Renal pelvis (tissue), 1 donor: ENCODE measurements at regions not wholly inside any gene's neighbourhood (a gene's known extent, or its start where the extent isn't known, plus 50 kb on each side); places are given as distances from the start of the nearest gene placed in this dataset.

Experiments used
- DNase-seq: peaks from one replicate; pipeline ENCODE4 v3.0.0-alpha.2; 2013

GRCh38 chr2:120515759-120516678 lies 170.1 kb downstream of the INHBB start:
- no peak for DNase-seq

- DNase-seq: no peak
Measured at GRCh38 chr2:120516679-120517314, 170.9 kb downstream of the INHBB start.

- no peak for DNase-seq
Measured at GRCh38 chr2:120517751-120518469, 172.0 kb downstream of the INHBB start.

- no peak for DNase-seq
Measured at GRCh38 chr2:120518819-120519218, 172.9 kb downstream of the INHBB start.

GRCh38 chr2:120519469-120519868 lies 173.5 kb downstream of the INHBB start:
- DNase-seq: no peak

GRCh38 chr2:120520454-120520853 lies 174.5 kb downstream of the INHBB start:
- DNase-seq: no peak

GRCh38 chr2:120520929-120521912 lies 175.3 kb downstream of the INHBB start:
- no peak for DNase-seq

GRCh38 chr2:120522151-120522751 lies 176.3 kb downstream of the INHBB start:
- no peak for DNase-seq

- no peak for DNase-seq
Measured at GRCh38 chr2:120523766-120524165, 177.8 kb downstream of the INHBB start.

- DNase-seq: no peak
Measured at GRCh38 chr2:120524174-120524573, 178.2 kb downstream of the INHBB start.

- no peak for DNase-seq
Measured at GRCh38 chr2:120525056-120526046, 179.4 kb downstream of the INHBB start.

GRCh38 chr2:120526047-120526562 lies 180.2 kb downstream of the INHBB start:
- no peak for DNase-seq

GRCh38 chr2:120526997-120527945 lies 181.3 kb downstream of the INHBB start:
- no peak for DNase-seq

- DNase-seq: no peak
Measured at GRCh38 chr2:120528051-120528692, 182.2 kb downstream of the INHBB start.

- no peak for DNase-seq
Measured at GRCh38 chr2:120528693-120529076, 182.7 kb downstream of the INHBB start.

GRCh38 chr2:120530781-120531180 lies 184.8 kb downstream of the INHBB start:
- DNase-seq: no peak

GRCh38 chr2:120531365-120531764 lies 185.4 kb downstream of the INHBB start:
- DNase-seq: no peak
